ENCODE measurements at regions not wholly inside any gene's neighbourhood (a gene's known extent, or its start where the extent isn't known, plus 50 kb on each side); places are given as distances from the start of the nearest gene placed in this dataset.

DNA sequence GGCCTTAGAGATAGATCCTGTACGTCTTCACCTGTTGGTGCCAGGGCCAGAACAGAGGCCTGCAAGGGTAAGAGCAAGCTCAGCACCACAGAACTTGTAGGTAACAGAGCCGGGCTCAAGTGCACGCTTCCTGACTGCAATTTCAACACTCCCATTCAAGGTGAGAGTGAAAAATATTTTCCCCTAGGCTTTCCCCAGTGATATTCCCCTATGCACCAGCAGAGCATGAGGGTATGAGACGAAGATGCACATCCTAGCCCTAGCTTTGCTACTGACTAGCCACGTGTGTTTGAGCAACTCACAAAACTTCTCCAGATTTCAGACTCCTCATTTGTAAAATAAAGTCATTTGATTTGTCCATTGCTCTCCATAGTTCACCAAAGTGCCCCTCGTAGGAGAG is 411.6 kb downstream of the ZNF521 start:
- no peak overlapping the region for H3K9ac ChIP-seq (ENCODE audit: insufficient read length)
- no peak for TF ChIP-seq FOXP2 (optimal IDR thresholded peaks at IDR 0.05; ENCODE audit: control extremely low read depth, extremely low read length, insufficient read depth)
- no peak for TF ChIP-seq EZH2 (IDR thresholded peaks at IDR 0.05)
- TF ChIP-seq POLR2AphosphoS5 (IDR thresholded peaks at IDR 0.05; ENCODE audit: borderline replicate concordance, low read depth, low read length) = no peak
- DNase-seq (ENCODE audit: low read depth, low spot score) = no peak
- no peaks in the 10 kb centered on the region for H3K9me3 ChIP-seq (ENCODE audit: low read depth, low read length)
- no peak overlapping the region for H3K4me3 ChIP-seq
- no peak overlapping the region for H3K27ac ChIP-seq
- H3K36me3 ChIP-seq (ENCODE audit: insufficient read depth, low read length) = no peaks in the 10 kb centered on the region

DNA sequence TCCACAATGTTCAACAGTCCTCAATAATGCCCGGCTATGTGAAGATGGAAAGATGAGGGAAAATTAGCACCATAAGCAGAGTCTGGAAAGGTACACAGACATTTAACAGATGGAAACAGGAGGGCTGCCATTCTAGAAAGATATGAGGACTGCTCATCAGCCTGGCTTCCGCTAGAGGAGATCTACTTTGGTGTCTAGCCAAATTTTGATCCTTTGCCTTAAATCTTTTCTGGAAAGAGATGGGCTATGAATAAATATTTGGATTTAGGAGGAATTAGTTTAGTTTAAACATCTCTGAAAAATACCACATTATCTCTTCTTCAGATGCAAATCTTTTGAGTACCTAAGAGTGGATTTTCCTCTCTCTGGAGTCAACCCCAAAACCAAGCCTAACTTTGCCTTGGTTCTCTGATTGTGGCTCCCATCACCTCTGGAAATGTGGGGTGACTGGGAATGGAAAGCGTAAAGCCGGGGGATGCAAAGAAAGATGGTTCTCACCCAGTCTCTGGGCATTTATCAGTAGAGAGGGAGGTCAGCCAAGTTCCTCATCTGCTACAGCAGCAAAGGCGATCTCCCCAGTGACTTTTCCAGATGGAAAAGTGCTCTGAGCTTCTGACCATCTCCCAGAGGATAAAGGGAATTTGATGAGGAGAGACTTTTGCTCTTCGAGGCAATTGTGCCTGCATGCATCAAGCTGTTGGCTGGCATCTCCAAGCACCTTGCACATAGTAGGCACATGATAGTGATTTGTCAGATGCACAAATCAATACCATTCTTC is 410.6 kb downstream of the ZNF521 start:
- no peak for TF ChIP-seq FOXP2 (optimal IDR thresholded peaks at IDR 0.05; ENCODE audit: control extremely low read depth, extremely low read length, insufficient read depth)
- no peak overlapping the region for H3K4me3 ChIP-seq
- no peaks in the 10 kb centered on the region for H3K36me3 ChIP-seq (ENCODE audit: insufficient read depth, low read length)
- H3K9ac ChIP-seq (ENCODE audit: insufficient read length) = no peak overlapping the region
- no peak for DNase-seq (ENCODE audit: low read depth, low spot score)
- H3K9me3 ChIP-seq (ENCODE audit: low read depth, low read length) = no peaks in the 10 kb centered on the region
- no peak overlapping the region for H3K27ac ChIP-seq

DNA sequence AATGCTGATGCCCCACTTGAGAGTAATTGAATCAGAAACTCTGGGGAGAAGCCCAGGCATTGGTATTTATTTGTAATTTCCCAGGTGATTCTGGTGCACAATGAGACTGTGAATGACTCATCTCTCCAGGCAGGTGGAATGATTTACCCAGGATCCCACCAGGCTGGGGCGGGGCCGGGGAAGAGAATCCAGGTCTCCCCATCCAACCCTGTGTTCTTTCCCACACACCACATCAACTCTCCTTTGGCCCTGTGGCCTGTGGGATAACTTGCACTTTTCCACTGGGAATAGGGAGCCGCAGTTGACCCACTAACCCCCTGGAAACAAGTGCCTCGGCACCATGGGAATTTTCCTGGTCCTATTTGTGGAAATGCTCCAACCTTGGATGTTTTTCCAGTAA is 409.8 kb downstream of the ZNF521 start:
- TF ChIP-seq FOXP2 (optimal IDR thresholded peaks at IDR 0.05; ENCODE audit: control extremely low read depth, extremely low read length, insufficient read depth) (no peak), POLR2AphosphoS5 (IDR thresholded peaks at IDR 0.05; ENCODE audit: borderline replicate concordance, low read depth, low read length) (no peak), EZH2 (IDR thresholded peaks at IDR 0.05) (no peak)
- no peak overlapping the region for H3K4me3 ChIP-seq

DNA sequence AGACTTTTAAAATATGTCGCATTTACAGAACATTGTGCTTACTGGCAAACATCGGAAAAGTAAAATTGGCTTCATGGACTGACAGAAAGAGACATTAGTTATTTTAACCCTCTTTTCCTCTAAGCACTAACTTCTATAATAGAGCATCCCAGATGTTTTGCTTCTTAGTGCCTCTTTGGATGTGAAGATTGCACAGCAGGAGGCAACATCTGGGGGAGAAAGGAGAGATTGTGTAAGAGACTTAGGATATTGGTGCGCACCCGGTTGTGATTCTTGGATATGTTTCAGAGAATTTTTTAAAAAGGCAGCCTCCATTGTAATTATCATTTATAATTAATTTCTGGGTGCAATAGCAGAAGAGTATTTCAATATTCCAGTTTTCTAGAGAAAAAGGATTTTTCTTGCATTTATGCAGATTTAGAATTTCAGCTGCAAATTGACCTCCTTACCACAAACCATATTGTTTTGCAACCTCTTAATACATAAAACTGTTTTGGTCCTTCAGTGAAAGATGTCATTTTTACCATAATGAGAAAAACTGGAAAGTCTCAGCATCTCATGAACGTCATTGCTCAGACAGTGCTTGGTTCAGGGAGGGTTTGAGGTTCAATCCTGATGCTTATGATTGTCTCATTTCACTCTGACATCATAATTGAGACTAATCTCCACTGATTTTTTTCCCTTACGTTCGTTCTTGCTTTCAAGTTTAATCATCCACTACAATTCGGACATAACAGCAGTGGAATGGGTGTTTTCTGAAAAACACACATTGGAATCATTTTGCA is 404.3 kb downstream of the ZNF521 start:
- Histone ChIP-seq H3K4me3 (no peak overlapping the region), H3K9ac (ENCODE audit: insufficient read length) (no peak overlapping the region), H3K36me3 (ENCODE audit: insufficient read depth, low read length) (no peaks in the 10 kb centered on the region), H3K9me3 (ENCODE audit: low read depth, low read length) (no peaks in the 10 kb centered on the region), H3K27ac (no peak overlapping the region)
- no peak for DNase-seq (ENCODE audit: low read depth, low spot score)
- TF ChIP-seq FOXP2 (optimal IDR thresholded peaks at IDR 0.05; ENCODE audit: control extremely low read depth, extremely low read length, insufficient read depth) = no peak
- no peak for TF ChIP-seq POLR2AphosphoS5 (IDR thresholded peaks at IDR 0.05; ENCODE audit: borderline replicate concordance, low read depth, low read length)
- TF ChIP-seq EZH2 (IDR thresholded peaks at IDR 0.05) = no peak

More for the DNA sequence above, 409.8 kb downstream of the ZNF521 start:
- Histone ChIP-seq H3K27ac (no peak overlapping the region), H3K9ac (ENCODE audit: insufficient read length) (no peak overlapping the region), H3K36me3 (ENCODE audit: insufficient read depth, low read length) (no peaks in the 10 kb centered on the region), H3K9me3 (ENCODE audit: low read depth, low read length) (no peaks in the 10 kb centered on the region)
- DNase-seq (ENCODE audit: low read depth, low spot score) = no peak

DNA sequence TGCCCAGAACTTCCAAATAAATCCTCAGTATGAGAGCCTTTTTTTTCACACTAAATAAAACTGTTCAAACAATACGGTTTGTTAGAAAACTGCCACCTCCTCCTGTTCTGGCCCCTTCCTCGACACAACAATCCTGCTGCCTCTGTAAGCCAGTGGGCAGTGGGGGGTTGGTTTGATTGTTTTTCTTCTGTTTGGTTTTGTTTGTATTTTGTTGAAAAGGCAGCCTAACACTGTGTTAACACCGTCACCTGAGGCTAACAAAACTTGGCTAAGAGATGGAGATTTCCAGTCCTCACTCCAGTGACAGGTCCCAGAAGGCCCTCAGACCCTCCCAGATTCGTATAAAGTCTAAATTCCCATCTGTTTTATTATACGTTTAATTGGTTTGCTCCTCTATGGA is 402.1 kb downstream of the ZNF521 start:
- no peak for DNase-seq (ENCODE audit: low read depth, low spot score)
- Histone ChIP-seq H3K4me3 (no peak overlapping the region), H3K36me3 (ENCODE audit: insufficient read depth, low read length) (no peaks in the 10 kb centered on the region), H3K27ac (no peak overlapping the region), H3K9me3 (ENCODE audit: low read depth, low read length) (no peaks in the 10 kb centered on the region), H3K9ac (ENCODE audit: insufficient read length) (no peak overlapping the region)
- TF ChIP-seq FOXP2 (optimal IDR thresholded peaks at IDR 0.05; ENCODE audit: control extremely low read depth, extremely low read length, insufficient read depth) = no peak
- no peak for TF ChIP-seq POLR2AphosphoS5 (IDR thresholded peaks at IDR 0.05; ENCODE audit: borderline replicate concordance, low read depth, low read length)
- no peak for TF ChIP-seq EZH2 (IDR thresholded peaks at IDR 0.05)

DNA sequence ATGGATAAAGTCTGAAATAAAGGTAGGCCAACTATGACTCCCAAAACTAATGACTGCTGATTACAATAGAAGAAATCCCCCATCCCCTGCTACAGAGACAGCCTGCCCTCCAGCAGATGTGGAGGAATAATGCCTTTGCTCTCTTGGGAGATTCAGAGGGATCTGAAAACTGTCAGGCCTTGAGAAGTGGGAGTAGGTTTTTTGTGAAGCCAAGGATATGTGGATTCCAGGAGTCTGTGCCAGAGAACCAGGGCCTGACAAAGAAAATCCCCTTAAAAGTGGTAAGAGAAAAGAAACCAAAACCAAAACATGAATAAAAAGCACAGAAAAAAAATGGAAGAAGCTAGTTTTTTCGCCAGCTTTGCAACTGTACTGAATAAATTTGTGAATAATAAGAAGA is 397.6 kb downstream of the ZNF521 start:
- Histone ChIP-seq H3K4me3 (no peak overlapping the region), H3K9ac (ENCODE audit: insufficient read length) (no peak overlapping the region), H3K36me3 (ENCODE audit: insufficient read depth, low read length) (no peaks in the 10 kb centered on the region), H3K27ac (no peak overlapping the region), H3K9me3 (ENCODE audit: low read depth, low read length) (no peaks in the 10 kb centered on the region)
- no peak for DNase-seq (ENCODE audit: low read depth, low spot score)
- TF ChIP-seq FOXP2 (optimal IDR thresholded peaks at IDR 0.05; ENCODE audit: control extremely low read depth, extremely low read length, insufficient read depth) (no peak), EZH2 (IDR thresholded peaks at IDR 0.05) (no peak), POLR2AphosphoS5 (IDR thresholded peaks at IDR 0.05; ENCODE audit: borderline replicate concordance, low read depth, low read length) (no peak)

DNA sequence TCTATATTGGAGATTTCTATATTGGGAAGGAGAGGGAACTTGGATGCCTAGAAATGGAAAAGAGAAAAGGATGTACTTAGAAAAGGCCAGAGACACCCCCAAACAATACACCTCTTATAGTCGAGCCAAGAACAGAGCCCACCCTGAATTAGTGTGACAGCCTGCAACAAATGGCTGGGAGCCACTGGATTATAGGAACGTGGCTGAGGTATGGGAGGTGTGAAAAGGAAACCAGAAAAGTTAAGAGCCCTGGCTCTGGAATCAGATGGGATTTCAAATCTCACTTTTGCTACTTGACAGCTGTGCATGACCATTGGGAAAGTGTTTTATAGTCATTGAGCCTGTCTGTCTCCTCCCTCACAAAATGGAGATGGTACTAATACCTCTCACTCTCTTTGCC is 394.0 kb downstream of the ZNF521 start:
- no peaks in the 10 kb centered on the region for H3K36me3 ChIP-seq (ENCODE audit: insufficient read depth, low read length)
- TF ChIP-seq EZH2 (IDR thresholded peaks at IDR 0.05) (no peak), POLR2AphosphoS5 (IDR thresholded peaks at IDR 0.05; ENCODE audit: borderline replicate concordance, low read depth, low read length) (no peak), FOXP2 (optimal IDR thresholded peaks at IDR 0.05; ENCODE audit: control extremely low read depth, extremely low read length, insufficient read depth) (no peak)
- DNase-seq (ENCODE audit: low read depth, low spot score) = no peak
- no peak overlapping the region for H3K4me3 ChIP-seq
- H3K27ac ChIP-seq = no peak overlapping the region
- no peaks in the 10 kb centered on the region for H3K9me3 ChIP-seq (ENCODE audit: low read depth, low read length)
- no peak overlapping the region for H3K9ac ChIP-seq (ENCODE audit: insufficient read length)

DNA sequence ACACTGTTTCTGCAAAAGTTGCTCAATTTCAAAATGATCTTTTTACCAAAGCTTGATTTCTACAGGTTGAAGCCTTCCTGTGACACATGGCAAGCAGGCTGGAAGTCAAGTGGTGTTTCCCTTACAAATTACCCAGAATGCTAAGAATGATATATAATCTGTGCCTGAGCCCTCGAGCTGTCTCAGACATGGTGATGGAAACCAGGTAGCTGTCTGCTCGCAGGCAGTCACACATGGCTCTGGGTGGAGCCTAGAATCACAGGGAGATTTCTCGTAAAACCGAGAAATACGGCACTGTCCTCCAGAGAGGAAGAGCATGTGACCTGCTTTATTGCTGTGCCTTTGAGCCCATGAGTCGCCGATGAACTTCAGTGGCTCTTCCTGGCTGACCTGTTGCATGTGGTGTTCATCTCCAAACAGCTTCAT is 392.9 kb downstream of the ZNF521 start:
- no peak overlapping the region for H3K9ac ChIP-seq (ENCODE audit: insufficient read length)
- no peak for DNase-seq (ENCODE audit: low read depth, low spot score)
- no peaks in the 10 kb centered on the region for H3K9me3 ChIP-seq (ENCODE audit: low read depth, low read length)
- no peak overlapping the region for H3K4me3 ChIP-seq
- TF ChIP-seq FOXP2 (optimal IDR thresholded peaks at IDR 0.05; ENCODE audit: control extremely low read depth, extremely low read length, insufficient read depth) (no peak), EZH2 (IDR thresholded peaks at IDR 0.05) (no peak), POLR2AphosphoS5 (IDR thresholded peaks at IDR 0.05; ENCODE audit: borderline replicate concordance, low read depth, low read length) (no peak)
- H3K36me3 ChIP-seq (ENCODE audit: insufficient read depth, low read length) = no peaks in the 10 kb centered on the region
- H3K27ac ChIP-seq = no peak overlapping the region
